Globus pallidus (tissue), 1 donor: ENCODE measurements at regions not wholly inside any gene's neighbourhood (a gene's known extent, or its start where the extent isn't known, plus 50 kb on each side); places are given as distances from the start of the nearest gene placed in this dataset.

Experiments
- DNase-seq: peaks from one replicate; pipeline ENCODE4 v3.0.0-alpha.2; 2015; ENCODE audit warnings: low spot score

DNA sequence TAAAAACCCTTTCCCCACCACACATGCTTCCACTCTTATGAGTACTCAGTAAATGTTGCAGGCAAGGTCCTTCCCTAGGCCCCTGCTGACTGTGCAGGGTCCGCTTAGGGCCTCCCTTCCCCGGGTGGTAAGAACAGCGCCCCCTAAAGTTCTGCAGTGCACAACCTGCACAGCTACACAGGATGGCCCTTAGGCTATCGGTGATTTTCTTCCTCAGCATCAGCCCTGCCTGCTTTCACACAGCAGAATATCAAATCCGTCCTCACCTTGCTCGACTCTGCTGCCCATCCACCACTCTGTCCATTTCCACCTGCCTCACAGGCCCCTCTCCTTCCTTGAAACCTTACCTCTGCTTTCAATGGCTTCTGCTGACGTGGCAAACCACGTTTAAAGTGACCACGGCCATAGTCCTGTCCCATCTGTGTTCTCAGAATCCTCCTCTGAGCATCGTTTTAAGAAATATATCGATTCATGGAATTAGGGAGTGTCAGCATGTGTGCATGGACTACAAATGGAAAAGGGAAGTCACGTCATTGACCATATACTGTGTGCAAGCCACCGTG is 51.4 kb upstream of the TMEM132E start:
- DNase-seq, result no peak

DNA sequence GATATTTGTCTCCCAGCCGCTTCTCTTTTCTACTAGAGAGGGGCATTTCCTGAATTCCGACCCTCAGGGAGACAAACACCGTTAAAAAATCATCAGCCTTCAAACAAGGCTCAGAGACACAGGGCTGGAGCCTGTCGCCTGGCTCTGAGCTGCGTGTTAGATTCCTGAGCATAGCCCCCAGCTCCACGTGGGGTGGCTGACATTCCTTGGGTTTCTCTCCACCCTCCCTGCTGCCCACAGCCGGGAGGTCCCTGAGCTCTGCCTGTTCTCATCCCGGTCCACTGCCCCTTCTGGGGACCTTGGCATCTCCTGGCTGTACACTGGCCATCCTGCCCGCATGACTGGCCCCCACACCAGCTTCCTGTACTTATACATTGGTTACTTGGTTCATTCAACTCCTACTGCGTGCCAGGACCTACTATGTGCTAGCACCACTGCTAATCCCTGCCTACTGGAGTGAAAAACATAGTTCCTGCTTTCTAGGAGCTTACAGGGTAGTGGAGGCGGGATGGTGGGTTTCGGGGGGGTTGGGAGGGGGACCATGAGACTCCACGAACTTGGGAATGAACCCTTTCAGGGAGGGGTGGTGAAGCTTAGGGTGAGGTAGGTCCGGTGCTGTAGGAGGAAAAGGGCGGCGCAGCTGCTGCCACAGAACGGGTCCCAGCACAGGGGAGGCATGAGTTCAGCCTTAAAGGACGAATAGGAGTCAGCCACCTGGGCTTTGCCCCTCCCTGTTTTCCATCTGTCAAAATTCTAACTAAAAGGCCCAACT is 52.1 kb upstream of the TMEM132E start:
- DNase-seq, result no peak

DNA sequence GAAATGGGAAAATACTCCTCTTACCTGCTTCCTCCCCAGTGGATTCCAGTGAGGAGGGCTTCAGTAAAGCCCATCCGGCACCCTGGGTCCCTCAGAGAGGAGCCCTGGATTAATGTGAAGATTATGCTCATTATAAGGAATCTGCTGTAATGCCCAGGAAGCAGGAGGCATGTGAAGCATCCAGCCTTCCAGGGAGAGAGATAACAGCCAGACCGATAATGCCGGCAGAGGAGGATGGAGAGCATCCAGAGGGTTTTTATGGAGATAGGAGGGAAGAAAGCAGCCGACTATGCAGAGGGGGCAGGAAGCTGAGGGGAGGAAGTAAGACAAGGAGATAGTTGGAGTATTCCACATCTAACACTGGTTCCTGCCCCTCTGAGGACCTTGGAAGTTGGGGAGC is 53.7 kb upstream of the TMEM132E start:
- no peak for DNase-seq

DNA sequence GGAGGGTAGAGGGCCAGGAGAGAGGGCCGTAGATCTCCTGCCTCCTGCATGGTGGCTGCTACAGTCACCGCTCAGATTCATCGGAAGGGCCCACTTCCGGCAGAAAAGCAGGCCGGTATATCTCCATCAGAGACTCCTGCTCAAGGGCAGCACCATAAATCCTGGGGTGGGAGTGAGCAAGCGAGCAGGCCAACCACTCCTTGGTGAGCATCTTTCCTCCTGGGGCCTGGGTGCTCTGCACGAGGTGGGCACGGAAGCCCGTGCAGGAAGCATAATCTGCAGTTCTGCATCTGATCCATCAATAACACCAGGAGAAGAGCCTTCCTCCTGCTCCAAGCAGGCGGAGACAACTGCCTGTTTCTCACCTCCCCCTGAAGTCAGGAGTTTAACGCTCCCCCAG is 57.4 kb upstream of the TMEM132E start:
- DNase-seq, result no peak

DNA sequence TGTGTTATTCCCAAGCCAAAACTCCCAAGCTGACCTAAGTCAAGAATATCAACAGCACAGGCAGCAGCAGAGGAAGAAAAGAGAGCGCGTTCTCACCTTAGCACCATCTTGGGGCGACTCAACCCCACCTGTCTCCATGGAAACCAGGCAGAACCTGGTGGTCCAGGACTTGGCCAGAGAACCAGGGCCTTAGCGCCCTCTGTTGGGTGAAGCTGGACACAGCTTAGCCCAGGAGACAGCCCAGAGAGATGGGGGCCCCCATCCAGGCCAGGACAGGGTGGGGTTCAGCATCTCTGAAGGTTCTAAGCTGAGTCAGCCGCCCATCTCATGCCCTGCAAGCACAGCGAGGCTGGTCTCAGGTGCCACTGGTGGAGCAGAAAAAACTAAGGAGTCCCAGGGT is 60.1 kb upstream of the TMEM132E start:
- DNase-seq, result no peak

DNA sequence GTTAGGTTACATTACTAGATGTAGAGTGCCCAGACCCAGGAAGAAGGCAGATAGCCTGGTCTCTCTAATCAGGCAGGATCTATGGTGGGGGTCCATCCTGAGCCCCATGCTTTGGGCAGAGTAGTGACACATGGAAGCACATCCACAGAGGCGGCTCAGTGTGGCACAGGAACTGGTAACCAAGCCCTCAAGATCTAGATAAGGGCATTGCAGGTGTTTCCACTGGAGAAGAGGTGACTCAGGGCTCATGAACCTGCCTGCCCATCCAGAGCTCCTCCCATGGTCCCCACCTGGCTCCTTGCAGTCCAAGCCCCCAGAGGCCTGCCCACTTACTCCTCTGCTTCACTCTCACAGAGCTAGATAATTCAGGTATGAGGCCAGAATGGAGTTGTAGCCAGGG is 62.0 kb upstream of the TMEM132E start:
- no peak for DNase-seq

DNA sequence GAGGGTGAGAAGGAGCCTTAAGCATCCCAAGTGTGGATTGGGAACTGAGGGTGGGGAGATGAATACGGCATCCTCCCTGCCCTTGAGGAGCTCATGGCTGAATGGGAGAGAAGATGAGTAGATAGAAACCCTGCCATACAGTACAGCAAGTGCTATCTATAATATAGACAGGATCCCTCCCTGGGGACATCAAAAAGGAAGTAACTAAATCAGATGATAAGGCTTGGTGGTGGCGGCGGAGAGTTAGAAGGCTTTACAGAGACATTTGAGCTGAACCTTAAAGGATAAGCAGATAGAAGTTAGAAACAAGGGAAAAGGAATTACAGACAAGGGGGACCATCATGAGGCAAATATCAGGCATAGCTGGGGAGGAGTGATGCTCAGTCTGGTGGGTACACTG is 67.5 kb upstream of the TMEM132E start:
- DNase-seq, result no peak

DNA sequence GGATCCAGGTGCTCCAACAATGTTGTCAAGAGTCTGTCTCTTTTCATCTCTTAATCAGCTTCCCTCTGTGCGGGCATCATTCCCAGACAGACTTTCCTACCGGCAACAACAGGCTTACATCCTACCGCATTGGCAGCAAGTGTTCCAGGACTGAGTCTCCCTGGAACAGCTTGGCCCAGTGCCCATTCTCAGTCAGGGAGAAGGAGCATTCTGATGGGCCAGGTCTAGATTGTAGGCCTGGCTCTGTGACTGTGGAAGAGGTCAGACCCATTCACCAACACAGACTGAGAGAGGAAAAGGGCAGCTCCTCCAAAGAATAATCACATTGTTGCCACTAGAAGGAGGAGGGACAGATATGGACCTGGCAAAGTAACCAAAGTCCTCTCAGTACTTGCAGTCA is 68.1 kb upstream of the TMEM132E start:
- DNase-seq, result no peak

DNA sequence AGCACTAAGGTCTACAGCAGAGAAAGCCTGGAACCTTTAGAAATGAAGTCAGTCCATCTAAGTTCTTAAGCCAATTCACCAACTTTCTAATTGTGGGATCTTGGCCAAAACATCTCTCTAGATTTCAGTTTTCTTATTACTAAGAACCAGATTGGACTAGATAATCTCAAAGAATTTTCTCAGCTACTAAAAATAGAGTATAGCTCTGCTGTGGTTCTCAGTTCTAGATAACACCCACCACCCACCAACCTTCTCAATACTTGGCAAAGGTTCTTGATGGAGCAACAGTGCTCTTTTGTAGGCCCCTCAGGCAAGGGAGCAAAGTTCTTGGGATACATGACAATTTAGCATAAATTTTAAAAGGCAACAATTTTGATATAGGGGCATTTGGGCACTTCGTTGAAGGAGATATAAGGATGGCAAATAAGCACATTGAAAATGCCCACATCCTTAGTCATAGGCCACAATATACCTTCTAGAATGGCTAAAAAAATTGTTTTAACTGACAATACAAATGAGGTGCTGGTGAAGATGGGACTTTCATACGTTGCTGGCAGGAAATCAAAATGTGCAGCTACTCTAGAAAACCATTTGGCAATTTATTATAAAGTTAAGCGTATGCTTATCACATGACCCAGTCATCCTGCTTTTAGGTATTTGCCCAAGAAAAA is 74.4 kb upstream of the TMEM132E start:
- no peak for DNase-seq

DNA sequence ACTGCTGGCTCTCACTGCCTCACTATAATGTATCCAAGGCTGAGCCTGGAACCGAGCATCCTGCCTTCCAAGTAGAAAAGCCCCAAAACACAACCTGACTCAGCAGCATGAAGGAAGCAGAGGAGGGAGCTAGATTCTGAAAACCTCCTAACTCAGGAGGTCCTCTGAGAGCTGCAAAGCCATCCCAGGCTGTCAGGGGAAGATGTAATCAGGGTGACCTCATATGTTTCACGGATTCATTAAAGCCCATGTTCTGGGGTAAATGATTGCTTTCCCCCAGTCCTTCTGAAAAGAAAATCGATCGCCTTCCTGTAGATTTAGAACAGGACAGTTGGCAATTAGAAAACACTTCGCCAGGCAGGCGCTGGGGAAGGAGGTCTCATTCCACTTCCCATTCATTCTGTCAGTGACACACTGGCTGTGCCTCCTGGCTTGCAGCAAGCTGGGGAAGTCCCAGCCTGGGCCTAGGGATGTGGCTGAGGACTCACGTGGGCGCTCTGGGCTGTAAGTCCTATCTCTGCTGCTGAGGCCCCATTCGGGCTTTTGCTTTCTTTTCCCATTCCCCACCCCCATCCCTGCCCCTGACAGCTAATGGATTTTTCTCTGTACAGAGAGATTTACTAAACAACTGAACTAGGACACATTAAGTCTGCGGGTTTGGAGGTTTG is 75.7 kb upstream of the TMEM132E start:
- DNase-seq, result peak; percentile 50

DNA sequence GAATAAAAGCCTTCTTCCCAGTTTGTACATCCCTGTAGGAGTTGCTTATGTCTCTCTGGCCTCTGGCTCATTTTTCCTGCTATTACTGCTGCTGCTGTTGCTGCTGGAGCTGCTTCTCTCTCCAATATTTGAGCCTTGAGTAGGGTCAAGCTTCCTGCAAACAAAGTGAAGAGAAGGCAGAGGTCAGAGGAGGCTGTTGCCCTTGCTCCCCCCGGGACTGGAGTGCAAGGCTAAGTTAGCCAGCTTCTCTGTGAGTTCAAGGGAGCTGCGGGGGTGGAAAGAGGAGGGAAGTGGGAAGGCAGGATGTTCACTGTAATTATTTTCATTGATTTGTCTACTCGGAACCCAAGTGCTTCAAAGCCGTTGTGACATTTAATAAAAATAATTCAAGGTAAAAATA is 77.0 kb upstream of the TMEM132E start:
- DNase-seq, result no peak

DNA sequence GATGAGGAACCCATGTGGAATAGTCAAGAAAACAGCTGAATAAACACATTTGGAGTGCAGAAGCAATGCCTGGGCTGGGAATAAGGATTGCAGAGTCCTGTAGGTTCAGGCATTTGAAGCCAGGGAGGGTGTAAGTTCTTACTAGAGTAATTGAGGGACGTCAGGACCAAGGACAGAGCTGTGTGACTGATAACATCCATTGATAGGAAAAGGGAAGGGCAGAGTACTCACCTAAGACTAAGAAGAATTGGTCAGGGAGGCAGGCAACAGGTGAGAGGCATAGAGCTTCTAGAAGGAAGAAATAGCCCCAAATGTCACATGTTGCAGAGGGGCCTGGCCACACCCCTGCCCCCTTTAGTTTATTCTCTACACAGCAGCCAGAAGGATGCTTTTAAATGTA is 79.8 kb upstream of the TMEM132E start:
- DNase-seq, result no peak

DNA sequence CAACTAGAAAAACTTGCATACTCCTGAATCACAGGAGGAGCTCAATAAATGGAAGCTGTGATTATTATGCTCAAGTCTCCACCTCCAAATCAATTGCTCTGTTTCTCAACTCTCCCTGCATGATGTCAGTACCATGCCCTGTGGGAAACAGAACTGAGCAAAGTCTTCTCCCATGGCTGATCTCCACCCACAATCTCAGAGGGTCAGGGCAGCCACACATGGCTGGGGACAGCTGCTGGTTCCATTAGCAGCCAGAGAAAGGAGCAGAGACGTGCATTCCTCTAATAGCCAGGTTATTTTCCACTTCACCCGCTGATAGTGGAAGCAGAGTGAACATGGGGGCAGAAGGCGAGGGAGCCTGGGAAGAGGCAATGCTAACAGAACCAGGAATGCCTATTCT is 85.5 kb upstream of the TMEM132E start:
- DNase-seq, result no peak

DNA sequence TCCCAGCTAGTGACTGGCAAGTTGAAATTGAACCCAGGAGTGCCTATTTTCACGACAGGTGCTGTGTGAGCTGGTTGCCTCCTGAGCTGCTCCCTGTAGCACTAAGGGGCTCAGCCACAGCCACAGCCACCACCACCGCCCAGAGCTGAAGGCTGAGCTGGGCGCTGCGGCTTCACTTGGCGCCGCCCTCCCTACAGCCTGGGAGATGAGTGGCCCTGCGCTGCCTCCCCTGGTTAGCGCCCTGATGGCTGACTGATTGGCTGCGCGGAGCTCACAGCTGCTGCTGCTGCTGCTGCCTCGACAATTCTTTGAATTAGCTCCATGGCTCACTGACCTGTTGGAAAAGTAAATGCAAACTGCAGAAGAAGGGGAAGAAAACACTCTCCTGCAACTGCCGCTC is 91.8 kb upstream of the TMEM132E start:
- DNase-seq, result no peak

DNA sequence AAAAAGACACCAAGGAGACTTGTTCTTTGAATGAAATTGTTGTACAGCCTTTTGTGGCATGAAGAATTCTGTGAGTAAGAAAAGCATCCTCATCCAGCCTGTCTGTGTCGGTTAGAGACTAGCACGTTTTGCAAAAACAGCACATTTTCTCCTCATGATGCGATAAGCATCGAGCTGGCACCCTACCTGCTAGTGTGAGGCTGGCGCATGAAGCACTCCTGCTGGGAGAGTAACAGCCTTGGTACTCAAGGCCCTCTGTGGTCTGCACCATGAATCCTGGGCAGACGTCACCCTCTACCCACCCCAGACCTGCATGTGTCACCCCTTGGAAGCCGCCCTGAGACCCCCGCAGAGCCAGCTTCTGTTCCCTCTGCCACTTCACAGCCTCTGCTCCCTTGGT is 92.6 kb upstream of the TMEM132E start:
- no peak for DNase-seq

DNA sequence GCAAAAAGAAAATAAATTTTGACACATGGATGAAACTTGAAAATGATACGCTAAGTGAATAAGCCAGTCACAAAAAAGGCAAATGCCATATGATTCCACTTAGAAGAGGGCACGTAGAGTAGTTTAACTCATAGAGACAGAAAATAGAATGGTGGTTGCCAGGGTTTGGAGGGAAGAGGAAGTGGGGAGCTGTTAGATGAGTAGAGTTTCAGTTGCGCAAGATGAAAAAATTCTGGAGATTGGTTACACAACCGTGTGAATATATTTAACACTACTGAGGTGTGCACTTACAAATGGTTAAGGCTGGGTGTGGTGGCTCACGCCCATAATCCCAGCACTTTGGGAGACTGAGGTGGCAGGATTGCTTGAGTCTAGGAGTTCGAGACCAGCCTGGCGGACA is 93.4 kb upstream of the TMEM132E start:
- peak; percentile 11 for DNase-seq

DNA sequence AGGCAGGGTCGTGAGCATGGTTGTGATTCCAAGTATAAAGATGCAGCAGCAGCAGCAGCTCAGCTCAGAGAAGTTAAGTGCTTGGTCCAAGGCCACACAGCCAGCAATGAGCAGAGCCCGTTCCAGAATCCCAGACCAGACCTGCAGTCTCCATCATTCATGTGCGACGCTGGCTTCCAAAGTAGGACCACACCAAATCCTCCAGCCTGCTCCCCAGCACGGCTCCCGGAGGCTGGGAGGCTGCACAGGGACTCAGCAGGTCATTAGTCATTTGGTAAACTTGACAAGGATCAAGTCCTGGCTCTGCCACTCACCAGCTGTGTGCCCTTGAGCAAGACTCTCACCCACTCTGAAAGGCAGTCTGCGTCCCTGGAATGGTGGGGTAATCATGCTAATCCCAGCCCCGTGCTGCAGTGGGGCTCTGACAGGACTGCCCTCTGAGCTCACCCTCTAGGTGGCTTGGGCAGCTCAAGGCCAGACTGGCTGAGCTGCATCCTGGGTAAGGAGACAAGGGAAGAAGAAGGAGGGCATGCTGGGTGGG is 95.1 kb upstream of the TMEM132E start:
- DNase-seq, result no peak

DNA sequence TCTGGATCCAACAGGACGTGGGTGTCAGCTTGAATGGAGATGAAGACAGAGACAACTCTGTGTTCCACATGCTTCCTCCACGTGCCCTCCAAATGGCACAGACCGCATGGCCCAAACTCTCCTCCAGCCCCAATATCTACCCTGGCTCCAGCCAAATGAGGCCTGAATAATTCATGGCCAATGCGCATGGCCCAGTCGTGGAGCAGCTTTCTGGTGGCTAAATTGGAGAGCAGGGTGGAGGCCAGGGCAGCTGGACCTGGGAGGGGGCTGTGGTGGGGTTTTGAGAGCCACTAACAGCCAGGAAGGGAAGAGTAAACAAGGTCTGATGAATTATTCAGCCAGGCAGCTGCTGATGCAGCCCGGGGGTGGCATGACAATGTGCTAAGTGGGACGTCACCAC is 96.7 kb upstream of the TMEM132E start:
- DNase-seq, result no peak

DNA sequence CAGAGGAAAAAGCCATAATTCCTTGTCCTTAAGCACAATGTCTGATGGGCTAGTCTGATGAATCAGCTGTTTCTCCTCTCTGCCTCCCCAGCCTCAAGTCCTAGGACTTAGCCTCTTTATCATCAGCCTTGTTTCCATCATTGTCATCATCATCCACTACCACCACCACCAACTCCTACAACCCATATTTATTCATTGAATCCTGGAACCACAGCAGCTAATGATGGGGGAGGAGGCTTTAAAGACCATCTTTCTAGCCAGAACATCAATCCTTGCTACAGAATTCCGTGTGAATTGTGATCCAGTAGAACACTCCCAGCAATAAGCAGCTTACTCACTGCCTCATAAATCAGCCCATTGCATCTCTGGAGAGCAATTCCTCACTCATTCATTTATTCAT is 97.6 kb upstream of the TMEM132E start:
- DNase-seq, result no peak

DNA sequence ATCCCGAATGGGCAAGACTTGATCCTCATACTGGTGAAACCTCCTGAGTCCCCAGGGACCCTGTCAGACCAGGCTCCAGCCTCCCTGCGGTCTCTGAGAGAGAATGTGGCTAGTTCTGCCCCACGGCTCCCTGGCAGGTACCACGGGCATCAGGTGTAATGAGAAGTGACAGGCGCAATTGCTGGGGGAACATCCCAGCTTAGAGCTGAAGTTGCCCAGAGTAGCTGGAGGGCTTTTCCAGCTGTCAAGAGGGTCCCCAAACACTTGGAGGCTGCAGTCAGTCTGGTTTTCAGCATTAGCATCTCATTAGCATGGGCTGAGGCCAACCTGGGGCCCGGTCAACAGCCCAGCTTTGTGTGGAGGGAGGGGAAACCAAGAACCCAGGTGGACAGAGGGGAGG is 100.0 kb upstream of the TMEM132E start:
- no peak for DNase-seq

DNA sequence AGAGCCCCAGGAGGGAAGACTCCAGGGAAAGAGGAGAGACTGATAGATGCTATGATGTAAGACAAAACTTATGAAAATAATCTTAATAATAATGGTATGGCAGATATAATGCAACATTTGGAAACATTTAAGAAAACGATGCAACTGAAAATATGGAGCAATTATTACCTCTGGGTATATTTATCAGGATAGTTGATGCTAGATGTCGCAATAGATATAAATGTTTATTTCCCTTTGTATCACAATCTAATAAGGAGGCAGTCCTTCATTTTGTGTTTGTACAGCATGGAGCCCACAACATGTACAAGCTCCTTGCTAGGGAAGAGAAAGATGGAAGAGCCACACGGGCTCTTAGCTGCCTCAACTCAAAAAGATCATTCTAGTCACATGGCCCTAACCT is 101.1 kb upstream of the TMEM132E start:
- DNase-seq, result no peak

DNA sequence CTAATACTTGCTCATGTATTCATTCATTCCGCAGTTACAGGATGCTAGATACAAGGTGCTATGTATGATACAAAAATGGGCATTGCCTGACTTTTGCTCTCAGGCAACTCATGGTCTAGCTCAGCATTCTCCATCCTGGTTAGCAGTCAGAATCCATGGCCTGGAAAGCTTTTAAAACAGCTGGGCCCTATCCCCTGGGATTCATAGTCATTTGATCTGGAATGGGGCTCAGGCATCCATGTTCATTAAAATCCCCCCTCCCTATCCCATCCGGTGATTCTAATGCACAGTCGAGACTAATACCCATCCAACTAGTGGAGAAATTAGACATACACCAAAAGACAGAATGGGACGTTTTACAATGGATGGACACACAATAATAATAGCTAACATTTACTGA is 104.1 kb upstream of the TMEM132E start:
- no peak for DNase-seq

DNA sequence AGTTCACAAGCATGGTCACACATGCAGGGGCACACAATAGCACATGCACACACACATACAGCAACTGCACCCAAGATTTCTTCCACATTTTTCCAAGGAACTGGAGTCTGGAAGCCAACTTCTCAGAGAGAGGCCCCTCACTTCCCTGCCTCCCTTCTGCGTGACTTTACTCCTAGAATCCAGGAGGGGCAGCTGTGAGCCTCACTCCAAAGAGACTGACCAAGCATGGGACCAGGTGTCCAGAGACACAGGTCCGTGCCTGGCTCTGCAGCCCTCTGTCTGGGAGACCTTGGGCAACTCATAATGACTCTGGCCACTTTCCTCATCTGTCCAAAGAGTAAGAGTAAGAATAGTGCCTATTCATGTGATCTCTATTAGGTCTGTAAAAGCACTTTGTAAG is 104.7 kb upstream of the TMEM132E start:
- no peak for DNase-seq
